Prostate gland (tissue), 2 donors: ENCODE measurements at regions not wholly inside any gene's neighbourhood (a gene's known extent, or its start where the extent isn't known, plus 50 kb on each side); places are given as distances from the start of the nearest gene placed in this dataset.
"Not testable (repeated sequence)": the region's sequence is repeated elsewhere in the genome, so short reads cannot be mapped to it uniquely, and the experiment has no call there.

Experiments used
- DNase-seq: peaks from one replicate; pipeline ENCODE4 v3.0.0-alpha.2; 2019; ENCODE audit warnings: low spot score
- H3K27ac ChIP-seq, 2 donors: fragments of 200-600 bp; sonication (generic); 2 replicates each; pipeline ENCODE4 v1.5.1; 2017 to 2019
- H3K27me3 ChIP-seq: fragments of 200-600 bp; sonication (generic); replicated peaks from 2 replicates; pipeline ENCODE4 v1.5.1; 2019; ENCODE audit not compliant: insufficient read depth
- H3K36me3 ChIP-seq, 2 donors: fragments of 200-600 bp; sonication (generic); 1 replicate in 1 of 2; 2 replicates in 1 of 2; pipeline versions ENCODE4 v1.5.1 to v1.8.1; 2017 to 2019
- H3K4me1 ChIP-seq: fragments of 200-600 bp; sonication (generic); replicated peaks from 2 replicates; pipeline ENCODE4 v1.5.1; 2019
- H3K4me3 ChIP-seq, 2 donors: fragments of 200-600 bp; sonication (generic); 2 replicates each; pipeline ENCODE4 v1.5.1; 2017 to 2019
- H3K9me3 ChIP-seq: fragments of 200-600 bp; sonication (generic); 2 replicates; pipeline ENCODE4 v1.5.1; 2017
- POLR2A ChIP-seq: fragments of 450-650 bp; IDR thresholded peaks from one replicate; pipeline ENCODE4 v1.6.1; 2016; ENCODE audit warnings: antibody characterized with exemption, mild to moderate bottlenecking
- POLR2AphosphoS5 ChIP-seq: sonication (generic); formaldehyde crosslinking; IDR thresholded peaks from one replicate; pipeline ENCODE4 v1.6.1; 2017; ENCODE audit warnings: antibody characterized with exemption
- WGBS: methylation state at CpG from one replicate; pipeline ENCODE4 v1.1.5; 2018; 5-methylcytosine and 5-hydroxymethylcytosine counted together
- intact Hi-C: fragments of 100-400 bp; cut with DNase I; formaldehyde crosslinking; loops from one replicate; pipeline ENCODE4 v1.14.2; 2022
- TF ChIP-seq, protein P1 (sequence below), 4 experiments: fragments of 200-600 bp in 2 of 4; fragments of 450-650 bp in 2 of 4; sonication (generic) in 2 of 4; IDR thresholded peaks; 1 replicate in 3 of 4; 2 replicates in 1 of 4; pipeline ENCODE4 v1.5.1; 2016 to 2019; ENCODE audit warnings: antibody characterized with exemption in 4 of 4, mild to moderate bottlenecking in 2 of 4, moderate library complexity in 2 of 4

- H3K9me3 ChIP-seq, result no peaks in the 10 kb centered on the region
- H3K4me3 ChIP-seq, result no peak overlapping the region
- no peak overlapping the region for H3K27ac ChIP-seq
- no peak for DNase-seq
- no peaks in the 10 kb centered on the region for H3K27me3 ChIP-seq
- 57% methylated on average over 8 of the region's 8 CpGs for WGBS
- TF ChIP-seq POLR2A, result no peak
- TF ChIP-seq, protein P1, sequence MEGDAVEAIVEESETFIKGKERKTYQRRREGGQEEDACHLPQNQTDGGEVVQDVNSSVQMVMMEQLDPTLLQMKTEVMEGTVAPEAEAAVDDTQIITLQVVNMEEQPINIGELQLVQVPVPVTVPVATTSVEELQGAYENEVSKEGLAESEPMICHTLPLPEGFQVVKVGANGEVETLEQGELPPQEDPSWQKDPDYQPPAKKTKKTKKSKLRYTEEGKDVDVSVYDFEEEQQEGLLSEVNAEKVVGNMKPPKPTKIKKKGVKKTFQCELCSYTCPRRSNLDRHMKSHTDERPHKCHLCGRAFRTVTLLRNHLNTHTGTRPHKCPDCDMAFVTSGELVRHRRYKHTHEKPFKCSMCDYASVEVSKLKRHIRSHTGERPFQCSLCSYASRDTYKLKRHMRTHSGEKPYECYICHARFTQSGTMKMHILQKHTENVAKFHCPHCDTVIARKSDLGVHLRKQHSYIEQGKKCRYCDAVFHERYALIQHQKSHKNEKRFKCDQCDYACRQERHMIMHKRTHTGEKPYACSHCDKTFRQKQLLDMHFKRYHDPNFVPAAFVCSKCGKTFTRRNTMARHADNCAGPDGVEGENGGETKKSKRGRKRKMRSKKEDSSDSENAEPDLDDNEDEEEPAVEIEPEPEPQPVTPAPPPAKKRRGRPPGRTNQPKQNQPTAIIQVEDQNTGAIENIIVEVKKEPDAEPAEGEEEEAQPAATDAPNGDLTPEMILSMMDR (IDR thresholded peaks at IDR 0.05), result no peak
- TF ChIP-seq POLR2AphosphoS5, result no peak
- intact Hi-C loops, result no loop called here
- H3K36me3 ChIP-seq, result no peaks in the 10 kb centered on the region
- H3K4me1 ChIP-seq, result no peaks in the 10 kb centered on the region
These were observed 105.4 kb downstream of the ZIC1 start for GRCh38 chr3:147514366-147515160.

DNA sequence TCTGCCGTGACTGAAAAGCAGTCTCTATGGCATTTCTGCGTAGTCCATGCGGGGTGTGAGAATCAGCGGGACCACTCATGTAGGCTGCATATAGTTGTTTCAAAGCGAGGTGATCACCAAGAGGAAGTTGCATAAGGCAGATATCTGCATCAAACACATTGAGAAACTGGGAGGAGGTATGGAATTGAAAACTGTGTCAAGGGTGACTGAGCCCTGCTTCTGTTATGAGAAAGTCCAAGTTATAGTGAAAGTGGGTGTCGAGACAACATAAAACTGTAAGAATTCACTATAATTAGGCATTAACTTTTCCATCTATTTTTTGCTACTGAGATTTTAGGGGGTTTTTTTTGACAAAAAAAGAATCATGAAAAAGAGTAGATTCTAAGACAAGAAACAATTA lies 109.3 kb downstream of the ZIC1 start:
- DNase-seq, result no peak
- Histone ChIP-seq H3K9me3 (no peaks in the 10 kb centered on the region), H3K4me1 (no peaks in the 10 kb centered on the region), H3K4me3 (no peak overlapping the region), H3K27ac (no peak overlapping the region), H3K27me3 (no peaks in the 10 kb centered on the region), H3K36me3 (no peaks in the 10 kb centered on the region)
- 83% methylated on average over 6 of the region's 6 CpGs for WGBS
- no peak for TF ChIP-seq POLR2A
- TF ChIP-seq POLR2AphosphoS5, result no peak
- TF ChIP-seq, protein P1 (IDR thresholded peaks at IDR 0.05), result no peak
- intact Hi-C loops, result no loop called here

DNA sequence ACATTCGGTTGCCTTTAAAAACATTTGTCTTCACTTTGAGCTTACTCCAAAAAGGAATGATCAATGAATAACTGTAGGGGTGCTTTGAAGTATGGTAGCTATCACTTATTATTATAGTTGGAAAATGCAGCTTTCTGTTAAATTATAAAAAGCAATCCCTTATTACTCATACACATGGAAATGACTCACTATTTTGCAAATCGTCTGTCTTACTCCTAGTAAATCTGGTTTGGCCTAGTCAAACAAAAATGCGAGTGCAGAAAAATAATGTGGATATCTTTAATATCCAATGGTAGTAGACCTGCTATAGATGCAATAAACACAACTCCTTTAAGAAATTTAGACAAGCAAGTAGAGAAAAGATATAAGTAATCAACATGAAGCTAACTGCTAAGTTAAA lies 112.5 kb downstream of the ZIC1 start:
- TF ChIP-seq, protein P1 (IDR thresholded peaks at IDR 0.05), result no peak
- TF ChIP-seq POLR2A (no peak), POLR2AphosphoS5 (no peak)
- no peaks in the 10 kb centered on the region for H3K9me3 ChIP-seq
- WGBS, result 78% methylated on average over 3 of the region's 3 CpGs
- H3K27me3 ChIP-seq, result no peaks in the 10 kb centered on the region
- H3K4me3 ChIP-seq, result no peak overlapping the region
- intact Hi-C loops, result no loop called here
- no peaks in the 10 kb centered on the region for H3K4me1 ChIP-seq
- H3K27ac ChIP-seq, result no peak overlapping the region
- H3K36me3 ChIP-seq, result no peaks in the 10 kb centered on the region
- DNase-seq, result no peak

DNA sequence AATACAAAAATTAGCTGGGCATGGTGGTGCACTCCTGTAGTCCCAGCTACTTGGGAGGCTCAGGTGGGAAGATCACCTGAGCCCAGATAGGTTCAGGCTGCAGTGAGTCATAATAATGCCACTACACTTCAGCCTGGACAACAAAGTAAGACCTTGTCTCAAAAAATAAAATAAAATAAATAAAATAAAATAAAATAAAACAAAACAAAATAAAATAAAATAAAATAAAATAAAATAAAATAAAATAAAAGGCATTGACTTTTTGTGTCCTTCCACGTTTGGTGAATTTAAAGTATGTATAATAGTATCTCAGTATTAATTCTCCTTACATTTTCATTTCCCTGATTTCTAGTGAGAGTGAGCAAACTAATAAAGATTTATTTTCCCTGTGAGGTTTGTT lies 113.6 kb downstream of the ZIC1 start:
- DNase-seq, H3K36me3 ChIP-seq, H3K27ac ChIP-seq, H3K9me3 ChIP-seq, H3K4me3 ChIP-seq, H3K27me3 ChIP-seq, intact Hi-C loops, H3K4me1 ChIP-seq: not testable (repeated sequence)
- WGBS, result 83% methylated on average over 1 of the region's 1 CpG

GRCh38 chr3:147529551-147529950 lies 120.4 kb downstream of the ZIC1 start:
- no peaks in the 10 kb centered on the region for H3K9me3 ChIP-seq
- no peak for DNase-seq
- no peaks in the 10 kb centered on the region for H3K27me3 ChIP-seq
- intact Hi-C loops, result no loop called here
- no peak overlapping the region for H3K27ac ChIP-seq
- no peak overlapping the region for H3K4me3 ChIP-seq
- 74% methylated on average over 2 of the region's 2 CpGs for WGBS
- no peak for TF ChIP-seq POLR2AphosphoS5
- TF ChIP-seq, protein P1 (IDR thresholded peaks at IDR 0.05), result no peak
- TF ChIP-seq POLR2A, result no peak
- no peaks in the 10 kb centered on the region for H3K4me1 ChIP-seq
- no peaks in the 10 kb centered on the region for H3K36me3 ChIP-seq
